ENCODE measurements at regions not wholly inside any gene's neighbourhood (a gene's known extent, or its start where the extent isn't known, plus 50 kb on each side); places are given as distances from the start of the nearest gene placed in this dataset.

- peaks cover 0 to 5% of the 10 kb centered on the region in 2 donors for H3K27me3 ChIP-seq
- no peak for DNase-seq (ENCODE audit: low spot score in 2 of 2)
- TF ChIP-seq EP300 (IDR thresholded peaks at IDR 0.05): no peak
- no peak for TF ChIP-seq CTCF (IDR thresholded peaks at IDR 0.05)
- TF ChIP-seq POLR2A (IDR thresholded peaks at IDR 0.05): no peak
- no peaks in the 10 kb centered on the region for H3K9me3 ChIP-seq
- H3K36me3 ChIP-seq: no peaks in the 10 kb centered on the region
- 82 to 88% methylated on average over 7 of the region's 7 CpGs for whole genome bisulfite sequencing, 2 donors
- H3K4me1 ChIP-seq: no peaks in the 10 kb centered on the region
- H3K4me3 ChIP-seq: no peak overlapping the region
- H3K27ac ChIP-seq: no peak overlapping the region
These were observed 105.4 kb downstream of the TLE3 start for GRCh38 chr15:69992348-69992747.

GRCh38 chr15:69994429-69995205 lies 103.1 kb downstream of the TLE3 start:
- Histone ChIP-seq H3K4me3 (no peak overlapping the region), H3K27ac (no peak overlapping the region), H3K9me3 (no peaks in the 10 kb centered on the region), H3K4me1 (peaks cover 0 to 5% (median 0%) of the 10 kb centered on the region in 4 donors), H3K27me3 (peaks cover 0 to 5% of the 10 kb centered on the region in 2 donors), H3K36me3 (no peaks in the 10 kb centered on the region)
- no peak for DNase-seq (ENCODE audit: low spot score in 2 of 2)
- TF ChIP-seq EP300 (IDR thresholded peaks at IDR 0.05): no peak
- TF ChIP-seq POLR2A (IDR thresholded peaks at IDR 0.05): no peak
- no peak for TF ChIP-seq CTCF (IDR thresholded peaks at IDR 0.05)
- 42 to 53% methylated on average over 1 of the region's 1 CpG for WGBS, 2 donors

- 59 to 60% methylated on average over 15 of the region's 15 CpGs for WGBS, 2 donors
- no peak overlapping the region for H3K27ac ChIP-seq
These were observed 101.2 kb downstream of the TLE3 start for GRCh38 chr15:69996321-69997160.

GRCh38 chr15:69997161-69997485 lies 100.6 kb downstream of the TLE3 start:
- peaks cover 0 to 5% (median 0%) of the 10 kb centered on the region in 4 donors for H3K4me1 ChIP-seq
- no peak overlapping the region for H3K4me3 ChIP-seq
- WGBS, 2 donors: 80 to 85% methylated on average over 10 of the region's 10 CpGs
- no peaks in the 10 kb centered on the region for H3K27me3 ChIP-seq
- DNase-seq (ENCODE audit: low spot score in 2 of 2): no peak
- peak overlapping the region in 1 of 4 donors; percentile 56 for H3K27ac ChIP-seq
- no peaks in the 10 kb centered on the region for H3K36me3 ChIP-seq
- H3K9me3 ChIP-seq: peaks cover 0 to under 1% (median 0%) of the 10 kb centered on the region in 4 donors
- no peak for TF ChIP-seq CTCF (IDR thresholded peaks at IDR 0.05)

More at GRCh38 chr15:69996321-69997160, 101.2 kb downstream of the TLE3 start:
- no peak for DNase-seq (ENCODE audit: low spot score in 2 of 2)
- Histone ChIP-seq H3K9me3 (no peaks in the 10 kb centered on the region), H3K4me1 (peaks cover 0 to 5% (median 0%) of the 10 kb centered on the region in 4 donors), H3K4me3 (no peak overlapping the region), H3K36me3 (no peaks in the 10 kb centered on the region), H3K27me3 (no peaks in the 10 kb centered on the region)
- no peak for TF ChIP-seq EP300 (IDR thresholded peaks at IDR 0.05)
- no peak for TF ChIP-seq CTCF (IDR thresholded peaks at IDR 0.05)
- TF ChIP-seq POLR2A (IDR thresholded peaks at IDR 0.05): no peak

Measured in tibial nerve (tissue), 4 donors.